ENCODE measurements at regions not wholly inside any gene's neighbourhood (a gene's known extent, or its start where the extent isn't known, plus 50 kb on each side); places are given as distances from the start of the nearest gene placed in this dataset.
"Not testable (repeated sequence)": the region's sequence is repeated elsewhere in the genome, so short reads cannot be mapped to it uniquely, and the experiment has no call there.

DNA sequence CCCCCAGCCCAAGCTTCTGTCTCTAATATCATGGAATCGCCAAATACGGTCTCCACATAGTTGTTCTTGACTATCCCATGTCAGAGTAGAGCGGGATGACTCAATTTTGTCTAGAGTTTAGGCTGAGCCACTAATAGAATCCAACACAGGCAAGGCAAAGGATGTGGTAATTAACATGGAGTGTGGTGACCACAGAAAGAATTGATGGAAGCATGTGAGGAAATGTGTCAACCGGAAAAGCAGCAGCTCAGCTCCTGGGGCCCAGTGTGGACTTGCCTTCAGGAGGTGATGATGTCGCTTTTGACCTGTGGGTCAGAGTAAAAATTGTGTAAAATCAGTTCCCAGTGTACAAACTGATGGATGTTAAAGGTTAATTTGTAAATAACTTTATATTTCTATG lies 139.3 kb upstream of the KLF6 start:
- ChIA-PET POLR2A (interaction anchor here (2.2 kb wide), 1 partner anchor 140 kb away, joined by 6 read pairs; the partner anchor contains the start of gene KLF6), CTCF (no interaction called here)
- H3K4me3 ChIP-seq (ENCODE audit: low read depth, low read length): no peak overlapping the region
- peak; percentile 74 for DNase-seq (ENCODE audit: low read depth, low spot score)
- TF ChIP-seq, protein P1, sequence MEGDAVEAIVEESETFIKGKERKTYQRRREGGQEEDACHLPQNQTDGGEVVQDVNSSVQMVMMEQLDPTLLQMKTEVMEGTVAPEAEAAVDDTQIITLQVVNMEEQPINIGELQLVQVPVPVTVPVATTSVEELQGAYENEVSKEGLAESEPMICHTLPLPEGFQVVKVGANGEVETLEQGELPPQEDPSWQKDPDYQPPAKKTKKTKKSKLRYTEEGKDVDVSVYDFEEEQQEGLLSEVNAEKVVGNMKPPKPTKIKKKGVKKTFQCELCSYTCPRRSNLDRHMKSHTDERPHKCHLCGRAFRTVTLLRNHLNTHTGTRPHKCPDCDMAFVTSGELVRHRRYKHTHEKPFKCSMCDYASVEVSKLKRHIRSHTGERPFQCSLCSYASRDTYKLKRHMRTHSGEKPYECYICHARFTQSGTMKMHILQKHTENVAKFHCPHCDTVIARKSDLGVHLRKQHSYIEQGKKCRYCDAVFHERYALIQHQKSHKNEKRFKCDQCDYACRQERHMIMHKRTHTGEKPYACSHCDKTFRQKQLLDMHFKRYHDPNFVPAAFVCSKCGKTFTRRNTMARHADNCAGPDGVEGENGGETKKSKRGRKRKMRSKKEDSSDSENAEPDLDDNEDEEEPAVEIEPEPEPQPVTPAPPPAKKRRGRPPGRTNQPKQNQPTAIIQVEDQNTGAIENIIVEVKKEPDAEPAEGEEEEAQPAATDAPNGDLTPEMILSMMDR (IDR thresholded peaks at IDR 0.05; ENCODE audit: insufficient read depth, low read length, missing control alignments): no peak

DNA sequence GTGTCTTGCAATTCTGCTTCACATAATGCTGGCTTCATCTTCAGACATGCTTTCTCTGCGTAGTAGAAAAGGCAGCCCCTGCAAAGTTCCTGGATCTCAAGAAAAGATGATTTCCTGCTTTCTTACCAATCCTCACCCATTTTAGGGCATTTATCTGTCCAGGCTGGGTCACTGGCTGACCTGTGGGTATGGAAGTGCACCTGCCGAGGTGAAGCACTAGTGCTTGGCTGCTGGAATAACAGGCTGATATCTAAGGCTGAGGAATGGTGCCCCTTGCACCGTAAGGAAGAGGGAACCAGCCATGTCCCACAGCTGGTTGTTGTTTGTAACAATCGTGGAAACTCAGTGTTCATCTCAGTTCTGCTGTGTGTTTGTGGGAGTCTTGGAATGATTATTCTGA lies 138.0 kb upstream of the KLF6 start:
- ChIA-PET POLR2A (interaction anchor here (2.2 kb wide), 1 partner anchor 138 kb away, joined by 6 read pairs; the partner anchor contains the start of gene KLF6), CTCF (no interaction called here)
- TF ChIP-seq, protein P1 (IDR thresholded peaks at IDR 0.05; ENCODE audit: insufficient read depth, low read length, missing control alignments): no peak
- no peak for DNase-seq (ENCODE audit: low read depth, low spot score)
- H3K4me3 ChIP-seq (ENCODE audit: low read depth, low read length): no peak overlapping the region

GRCh38 chr10:3919709-3920308 lies 134.8 kb upstream of the KLF6 start:
- TF ChIP-seq, protein P1 (IDR thresholded peaks at IDR 0.05; ENCODE audit: insufficient read depth, low read length, missing control alignments): no peak
- H3K4me3 ChIP-seq (ENCODE audit: low read depth, low read length): no peak overlapping the region
- POLR2A ChIA-PET: interaction anchor here (1.0 kb wide), 1 partner anchor 135 kb away, joined by 4 read pairs; the partner anchor contains the start of gene KLF6
- CTCF ChIA-PET: no interaction called here
- DNase-seq (ENCODE audit: low read depth, low spot score): no peak

DNA sequence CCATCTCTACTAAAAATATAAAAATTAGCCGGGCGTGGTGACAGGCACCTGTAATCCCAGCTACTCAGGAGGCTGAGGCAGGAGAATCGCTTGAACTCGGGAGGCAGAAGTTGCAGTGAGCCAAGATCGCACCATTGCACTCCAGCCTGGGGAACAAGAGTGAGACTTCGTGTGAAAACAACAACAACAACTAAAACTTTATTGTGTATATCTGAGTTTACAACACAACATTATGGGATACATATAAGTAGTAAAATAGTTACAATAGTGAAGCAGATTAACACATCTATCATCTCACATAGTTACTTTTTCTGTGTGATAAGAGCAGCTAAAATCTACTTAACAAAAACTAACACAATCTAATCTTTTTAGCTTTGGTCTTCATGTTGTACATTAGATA lies 132.4 kb upstream of the KLF6 start:
- CTCF ChIA-PET; POLR2A ChIA-PET; DNase-seq (ENCODE audit: low read depth, low spot score); H3K4me3 ChIP-seq (ENCODE audit: low read depth, low read length): not testable (repeated sequence)

DNA sequence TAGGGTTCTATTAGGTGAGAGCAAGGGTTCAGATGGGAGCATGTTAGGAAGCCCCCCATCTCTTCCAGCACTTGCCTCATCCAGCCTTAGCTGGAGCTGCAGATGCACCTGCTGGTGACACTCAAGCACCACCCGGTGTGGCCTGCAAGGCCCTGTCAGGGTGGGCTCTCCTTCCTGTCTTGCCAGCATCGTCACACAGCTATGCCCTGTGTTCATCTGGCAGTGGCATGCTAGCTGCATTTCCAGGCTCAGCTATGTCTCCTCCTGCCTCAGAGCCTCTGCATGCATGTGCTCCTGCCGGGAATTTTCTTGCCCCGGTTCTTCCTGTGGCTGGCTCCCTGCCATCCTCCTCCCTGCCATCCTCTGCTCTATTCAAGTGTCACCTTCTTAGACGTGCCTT lies 129.7 kb upstream of the KLF6 start:
- CTCF ChIA-PET: interaction anchor here (0.8 kb wide), 1 partner anchor 12 kb away, joined by 3 read pairs; no protein-coding TSS in a partner anchor
- no peak for DNase-seq (ENCODE audit: low read depth, low spot score)
- no peak overlapping the region for H3K4me3 ChIP-seq (ENCODE audit: low read depth, low read length)
- POLR2A ChIA-PET: interaction anchor here (0.7 kb wide), 1 partner anchor 130 kb away, joined by 4 read pairs; the partner anchor contains the start of gene KLF6
- TF ChIP-seq, protein P1 (IDR thresholded peaks at IDR 0.05; ENCODE audit: insufficient read depth, low read length, missing control alignments): no peak

GRCh38 chr10:3911713-3912442 lies 126.9 kb upstream of the KLF6 start:
- POLR2A ChIA-PET: no interaction called here

More at GRCh38 chr10:3911713-3912442, 126.9 kb upstream of the KLF6 start:
- DNase-seq (ENCODE audit: low read depth, low spot score): no peak
- CTCF ChIA-PET: no interaction called here
- TF ChIP-seq, protein P1 (IDR thresholded peaks at IDR 0.05; ENCODE audit: insufficient read depth, low read length, missing control alignments): no peak
- H3K4me3 ChIP-seq (ENCODE audit: low read depth, low read length): no peak overlapping the region

All from AG04449 (cell line).